ENCODE measurements at regions not wholly inside any gene's neighbourhood (a gene's known extent, or its start where the extent isn't known, plus 50 kb on each side); places are given as distances from the start of the nearest gene placed in this dataset.

GRCh38 chr1:55819011-55819410, 603.8 kb upstream of the USP24 start:
- Histone ChIP-seq H3K9ac (ENCODE audit: insufficient read depth, low read length, poor library complexity, severe bottlenecking) (no peak overlapping the region), H3K9me3 (replicated peaks in 1 of 2; ENCODE audit: control insufficient read depth in 1 of 2, insufficient read depth in 1 of 2, low read length in 2 of 2) (no peaks in the 10 kb centered on the region), H3K27ac (ENCODE audit: low read depth in 1 of 2, low read length in 2 of 2) (no peak overlapping the region), H2AFZ (ENCODE audit: insufficient read depth, low read depth, low read length, poor library complexity, severe bottlenecking) (no peak overlapping the region), H3K4me2 (replicated peaks; ENCODE audit: extremely low read depth, low read length, poor library complexity, severe bottlenecking) (no peak overlapping the region), H3K4me3 (replicated peaks in 1 of 3; ENCODE audit: low read depth in 2 of 3, low read length in 3 of 3) (no peak overlapping the region), H3K79me2 (ENCODE audit: insufficient read depth, low read length) (no peaks in the 10 kb centered on the region), H4K20me1 (ENCODE audit: insufficient read depth, low read length) (no peaks in the 10 kb centered on the region), H3K27me3 (ENCODE audit: control insufficient read depth in 2 of 2, insufficient read depth in 2 of 2, low read length in 2 of 2) (no peaks in the 10 kb centered on the region), H3K4me1 (ENCODE audit: control insufficient read depth in 1 of 2, insufficient read depth in 2 of 2, low read length in 2 of 2) (no peaks in the 10 kb centered on the region), H3K36me3 (replicated peaks in 1 of 2; ENCODE audit: control insufficient read depth in 1 of 2, insufficient read depth in 2 of 2, low read length in 2 of 2) (no peaks in the 10 kb centered on the region)
- Mint-ChIP-seq H3K4me3 (no peak overlapping the region), H3K4me1 (no peaks in the 10 kb centered on the region), H3K36me3 (no peaks in the 10 kb centered on the region), H3K27me3 (ENCODE audit: low read depth in 3 of 3) (peaks cover 0 to 4% (median 3%) of the 10 kb centered on the region in 3 donors), H3K27ac (no peak overlapping the region), H3K9me3 (no peaks in the 10 kb centered on the region)
- no peak for DNase-seq
- no peak for TF ChIP-seq CTCF (IDR thresholded peaks at IDR 0.05)
- intact Hi-C loops (cut with micrococcal nuclease) = no loop called here

- H2AFZ ChIP-seq (ENCODE audit: insufficient read depth, low read depth, low read length, poor library complexity, severe bottlenecking) = no peak overlapping the region
- no peak overlapping the region for H3K27ac Mint-ChIP-seq
- no peaks in the 10 kb centered on the region for H3K27me3 ChIP-seq (ENCODE audit: control insufficient read depth in 2 of 2, insufficient read depth in 2 of 2, low read length in 2 of 2)
- H3K36me3 ChIP-seq (replicated peaks in 1 of 2; ENCODE audit: control insufficient read depth in 1 of 2, insufficient read depth in 2 of 2, low read length in 2 of 2) = no peaks in the 10 kb centered on the region
- no peak overlapping the region for H3K4me3 ChIP-seq (replicated peaks in 1 of 3; ENCODE audit: low read depth in 2 of 3, low read length in 3 of 3)
- no peak overlapping the region for H3K4me3 Mint-ChIP-seq
- H3K27me3 Mint-ChIP-seq (ENCODE audit: low read depth in 3 of 3) = peaks cover 0 to 4% (median 0%) of the 10 kb centered on the region in 3 donors
- no peak overlapping the region for H3K27ac ChIP-seq (ENCODE audit: low read depth in 1 of 2, low read length in 2 of 2)
- no CpG with 5 or more reads among the region's 3 CpGs for WGBS (ENCODE audit: insufficient coverage)
- intact Hi-C loops (cut with micrococcal nuclease) = no loop called here
- no peaks in the 10 kb centered on the region for H3K79me2 ChIP-seq (ENCODE audit: insufficient read depth, low read length)
- H4K20me1 ChIP-seq (ENCODE audit: insufficient read depth, low read length) = no peaks in the 10 kb centered on the region
- peaks cover 0 to 1% (median 0%) of the 10 kb centered on the region in 7 donors for H3K9me3 Mint-ChIP-seq
- no peak overlapping the region for H3K9ac ChIP-seq (ENCODE audit: insufficient read depth, low read length, poor library complexity, severe bottlenecking)
- TF ChIP-seq CTCF (IDR thresholded peaks at IDR 0.05) = no peak
- no peak overlapping the region for H3K4me2 ChIP-seq (replicated peaks; ENCODE audit: extremely low read depth, low read length, poor library complexity, severe bottlenecking)
- no peaks in the 10 kb centered on the region for H3K4me1 Mint-ChIP-seq
- no peaks in the 10 kb centered on the region for H3K9me3 ChIP-seq (replicated peaks in 1 of 2; ENCODE audit: control insufficient read depth in 1 of 2, insufficient read depth in 1 of 2, low read length in 2 of 2)
- no peaks in the 10 kb centered on the region for H3K4me1 ChIP-seq (ENCODE audit: control insufficient read depth in 1 of 2, insufficient read depth in 2 of 2, low read length in 2 of 2)
- no peak for DNase-seq
- H3K36me3 Mint-ChIP-seq = no peaks in the 10 kb centered on the region
Observed at GRCh38 chr1:55816456-55817426, 601.6 kb upstream of the USP24 start.

Measured in CD14-positive monocyte (primary cell).